SW 1271 (cell line): ENCODE measurements at regions not wholly inside any gene's neighbourhood (a gene's known extent, or its start where the extent isn't known, plus 50 kb on each side); places are given as distances from the start of the nearest gene placed in this dataset.
"Not testable (repeated sequence)": the region's sequence is repeated elsewhere in the genome, so short reads cannot be mapped to it uniquely, and the experiment has no call there.

Source experiments
- DNase-seq, 2 experiments: peaks; one replicate each; lab custom pipeline; 2025; lab: John Stamatoyannopoulos, UW

DNA sequence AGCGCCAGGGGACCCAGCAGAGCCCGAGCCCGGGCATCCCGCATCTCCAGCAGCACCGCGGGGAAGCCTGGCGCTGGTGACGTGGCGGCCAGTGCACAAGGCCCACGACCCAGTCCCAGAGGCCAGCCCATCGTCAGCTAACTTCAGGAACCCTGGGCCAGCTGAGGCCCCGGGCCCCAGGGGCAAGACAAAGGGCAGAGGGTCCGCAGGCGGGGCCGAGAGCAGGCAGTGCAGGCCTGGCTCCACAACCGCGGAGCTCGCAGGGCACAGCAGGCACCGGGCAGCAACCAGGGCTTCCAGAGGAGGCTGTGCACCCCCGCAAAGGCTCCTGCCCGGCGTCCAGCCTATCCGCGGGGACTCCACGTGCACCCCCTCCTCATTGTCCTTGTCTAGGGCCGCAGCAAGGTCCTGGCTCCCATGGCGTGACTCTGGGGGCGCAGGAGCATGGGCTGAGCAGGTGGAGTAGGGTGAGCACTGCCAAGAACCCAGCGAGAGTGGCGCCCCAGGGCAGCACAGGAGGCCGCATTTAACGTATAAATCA, 352.5 kb downstream of the KCNJ18 start:
- not testable (repeated sequence) for DNase-seq

- not testable (repeated sequence) for DNase-seq
Observed at GRCh38 chr17:22047521-22047920, 355.2 kb downstream of the KCNJ18 start.

DNA sequence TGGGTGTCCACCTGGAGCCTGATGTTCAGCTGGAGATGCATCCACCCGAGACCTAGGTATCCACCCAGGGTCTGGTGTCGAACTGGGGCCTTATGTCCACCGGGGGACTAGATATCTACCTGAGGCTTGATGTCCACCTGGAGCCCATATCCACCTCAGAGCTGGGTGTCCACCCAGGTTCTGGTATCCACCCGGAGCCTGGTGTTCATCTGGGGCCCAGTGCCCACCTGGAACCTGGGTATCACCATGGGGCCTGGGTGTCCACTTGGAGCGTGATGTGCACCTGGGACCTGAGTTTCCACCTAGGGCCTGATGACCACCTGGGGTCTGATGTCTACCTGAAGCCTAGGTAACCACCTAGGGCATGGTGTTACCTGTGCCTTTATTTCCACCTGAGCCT, 355.9 kb downstream of the KCNJ18 start:
- DNase-seq: not testable (repeated sequence)

- not testable (repeated sequence) for DNase-seq
Observed at GRCh38 chr17:22050766-22051165, 358.4 kb downstream of the KCNJ18 start.

- not testable (repeated sequence) for DNase-seq
Observed at GRCh38 chr17:22052715-22053114, 360.4 kb downstream of the KCNJ18 start.

DNA sequence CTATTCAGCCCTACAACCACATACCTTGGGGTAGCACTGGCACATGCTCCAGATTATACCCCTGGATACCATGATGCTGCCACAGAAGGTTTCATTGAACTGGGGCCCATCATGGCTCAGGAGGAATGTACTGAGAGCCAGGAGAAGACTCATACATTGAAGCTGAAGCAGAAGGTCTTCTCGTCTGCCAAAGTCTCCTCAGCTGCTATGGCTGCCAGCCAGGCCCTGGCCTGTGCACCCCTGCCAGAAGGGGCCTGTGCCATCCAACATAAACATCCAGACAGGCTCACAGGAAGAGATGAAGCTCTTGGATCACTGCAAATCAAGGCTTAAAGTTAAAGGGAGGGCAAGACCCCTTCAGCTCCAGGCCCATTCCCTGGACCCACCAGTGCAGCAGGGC, 364.2 kb downstream of the KCNJ18 start:
- DNase-seq: not testable (repeated sequence)

- DNase-seq: not testable (repeated sequence)
Observed at GRCh38 chr17:22075918-22076317, 383.6 kb downstream of the KCNJ18 start.

DNA sequence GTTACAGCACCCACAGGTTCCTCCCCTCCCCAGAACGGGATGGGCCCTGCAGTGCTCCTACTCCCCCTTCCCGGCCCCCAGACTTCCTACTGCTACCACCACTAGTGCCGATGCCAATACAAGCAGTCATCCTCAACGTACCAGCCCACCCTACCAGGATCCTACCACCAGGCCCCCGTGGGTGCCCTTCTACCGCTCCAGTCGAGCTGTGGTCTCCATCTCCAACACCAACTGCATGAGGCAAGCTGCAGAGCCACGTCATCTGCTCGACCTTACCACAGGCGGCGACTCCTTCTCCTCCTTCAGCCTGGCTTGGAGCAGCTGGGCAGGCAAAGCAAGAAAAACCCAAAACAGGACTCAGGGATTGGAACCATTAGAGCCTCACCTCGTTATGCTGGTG, 396.3 kb downstream of the KCNJ18 start:
- not testable (repeated sequence) for DNase-seq

DNA sequence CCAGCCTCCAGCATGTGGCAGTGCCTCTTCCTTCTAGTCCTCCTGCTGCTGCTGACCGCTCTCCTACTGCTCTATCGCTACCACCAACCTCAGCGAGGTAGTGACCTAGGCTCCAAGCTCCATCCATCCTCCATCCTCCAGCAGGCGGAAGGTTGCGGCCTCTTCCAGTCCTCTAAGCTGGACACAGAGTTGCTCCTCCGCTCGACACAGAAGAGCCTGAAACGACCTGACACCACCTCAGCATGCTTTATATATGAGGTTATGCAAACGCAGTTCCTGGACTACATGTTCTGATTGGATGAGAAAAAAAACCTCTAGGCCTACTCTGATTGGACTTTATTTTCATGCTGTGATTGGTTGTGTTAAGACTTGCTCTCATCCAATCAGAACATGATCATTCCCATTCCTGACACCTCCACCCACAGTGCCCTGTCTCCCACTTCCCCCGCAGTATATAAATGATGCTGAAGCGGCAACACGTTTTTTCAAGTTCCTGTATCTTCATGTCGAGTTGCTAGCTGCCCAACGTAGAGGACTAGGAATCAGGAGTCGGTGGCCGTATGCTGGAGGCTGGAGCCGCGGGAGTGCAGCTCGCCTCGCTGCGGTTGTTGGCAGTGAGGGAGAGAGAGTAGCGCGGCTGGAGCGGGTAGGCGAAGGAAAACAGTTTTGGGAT, 398.1 kb downstream of the KCNJ18 start:
- DNase-seq: no peak

GRCh38 chr17:22091041-22091679, 398.8 kb downstream of the KCNJ18 start:
- not testable (repeated sequence) for DNase-seq

GRCh38 chr17:22091840-22092239, 399.5 kb downstream of the KCNJ18 start:
- not testable (repeated sequence) for DNase-seq

DNA sequence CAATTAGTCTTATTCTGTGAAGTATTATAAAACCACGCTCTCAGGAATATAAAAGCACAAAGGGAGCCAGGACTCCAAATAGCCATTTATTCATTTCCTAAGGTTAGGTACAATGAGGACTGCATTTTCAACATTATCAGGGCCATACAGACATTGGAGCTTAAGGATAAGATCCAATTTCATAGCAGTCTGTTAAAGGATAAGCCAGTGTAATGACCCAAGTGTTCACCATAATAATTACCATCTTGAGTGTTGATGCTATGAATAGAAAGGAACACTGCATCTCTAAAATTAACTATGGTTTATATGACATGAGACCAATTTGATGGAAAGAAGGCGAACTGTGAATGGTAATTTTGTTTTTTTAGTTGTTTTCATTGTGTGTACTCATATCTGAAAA, 403.1 kb downstream of the KCNJ18 start:
- not testable (repeated sequence) for DNase-seq

GRCh38 chr17:22099633-22100032, 407.3 kb downstream of the KCNJ18 start:
- DNase-seq: not testable (repeated sequence)

- no peak for DNase-seq
Observed at GRCh38 chr17:22102177-22102576, 409.9 kb downstream of the KCNJ18 start.

- DNase-seq: not testable (repeated sequence)
Observed at GRCh38 chr17:22116720-22117119, 424.4 kb downstream of the KCNJ18 start.

DNA sequence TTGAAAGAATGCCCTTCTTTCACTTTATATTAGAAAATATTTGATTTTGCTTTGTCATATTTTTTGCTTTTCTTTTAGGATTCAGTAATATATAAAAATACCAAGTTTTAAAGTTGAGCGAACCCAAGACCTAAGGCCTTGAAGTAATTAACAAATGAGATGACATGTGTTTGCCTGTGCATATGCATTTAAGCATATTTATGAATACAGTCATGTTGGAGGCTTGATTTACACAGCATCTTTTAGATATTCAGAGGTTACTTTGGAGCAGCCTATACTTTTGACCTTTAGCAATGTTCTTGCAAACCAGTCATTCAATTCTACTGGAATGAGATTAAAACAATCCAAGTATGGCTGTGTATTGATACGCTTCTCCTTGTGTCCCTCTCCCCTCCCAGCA, 425.1 kb downstream of the KCNJ18 start:
- not testable (repeated sequence) for DNase-seq

GRCh38 chr17:22119016-22119415, 426.7 kb downstream of the KCNJ18 start:
- not testable (repeated sequence) for DNase-seq

DNA sequence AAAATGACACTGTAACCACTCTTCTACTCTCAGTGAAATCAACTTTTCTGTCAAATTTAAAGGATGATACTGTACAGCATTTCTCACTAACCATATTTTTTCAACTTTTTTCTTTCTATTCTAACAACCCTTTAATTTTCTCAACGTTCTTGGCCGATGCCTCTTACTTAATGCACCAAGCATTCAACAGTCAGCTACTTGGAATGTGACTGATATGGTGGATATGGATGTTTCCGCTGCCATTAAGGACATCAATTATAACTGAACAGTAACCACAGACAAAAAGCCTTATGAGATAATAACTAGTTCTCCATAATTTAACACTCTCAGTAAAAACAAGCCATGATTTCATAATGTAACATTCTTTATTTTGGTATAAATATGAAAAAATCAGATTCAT, 427.4 kb downstream of the KCNJ18 start:
- peak in 1 of 2 experiments; percentile 46 for DNase-seq

GRCh38 chr17:22123536-22124281, 431.4 kb downstream of the KCNJ18 start:
- no peak for DNase-seq

- DNase-seq: no peak
Observed at GRCh38 chr17:22128171-22128570, 435.8 kb downstream of the KCNJ18 start.

- DNase-seq: no peak
Observed at GRCh38 chr17:22128723-22129122, 436.4 kb downstream of the KCNJ18 start.

DNA sequence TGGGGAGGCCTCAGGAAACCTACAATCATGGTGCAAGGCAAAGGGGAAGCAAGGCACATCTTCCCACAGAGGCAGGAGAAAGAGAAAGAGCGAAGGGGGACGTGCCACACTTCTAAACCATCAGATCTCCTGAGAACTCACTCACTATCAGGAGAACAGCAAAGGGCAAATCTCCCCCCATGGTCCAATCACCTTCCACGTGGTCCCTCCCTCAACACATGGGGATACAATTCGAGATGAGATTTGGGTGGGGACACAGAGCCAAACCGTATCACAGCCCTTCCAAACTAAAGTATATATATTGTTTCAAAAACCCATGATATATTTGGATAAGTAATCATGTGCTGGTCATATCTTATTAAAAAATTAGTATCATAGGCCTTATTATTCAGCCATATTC, 437.6 kb downstream of the KCNJ18 start:
- DNase-seq: not testable (repeated sequence)

- no peak for DNase-seq
Observed at GRCh38 chr17:22131740-22132139, 439.4 kb downstream of the KCNJ18 start.
